ENCODE measurements at regions not wholly inside any gene's neighbourhood (a gene's known extent, or its start where the extent isn't known, plus 50 kb on each side); places are given as distances from the start of the nearest gene placed in this dataset.
"Not testable (repeated sequence)": the region's sequence is repeated elsewhere in the genome, so short reads cannot be mapped to it uniquely, and the experiment has no call there.

- no peak for DNase-seq
Measured at GRCh38 chr18:5015213-5015612, 181.8 kb downstream of the AKAIN1 start.

GRCh38 chr18:5004031-5004820 lies 192.8 kb downstream of the AKAIN1 start:
- DNase-seq: not testable (repeated sequence)

DNA sequence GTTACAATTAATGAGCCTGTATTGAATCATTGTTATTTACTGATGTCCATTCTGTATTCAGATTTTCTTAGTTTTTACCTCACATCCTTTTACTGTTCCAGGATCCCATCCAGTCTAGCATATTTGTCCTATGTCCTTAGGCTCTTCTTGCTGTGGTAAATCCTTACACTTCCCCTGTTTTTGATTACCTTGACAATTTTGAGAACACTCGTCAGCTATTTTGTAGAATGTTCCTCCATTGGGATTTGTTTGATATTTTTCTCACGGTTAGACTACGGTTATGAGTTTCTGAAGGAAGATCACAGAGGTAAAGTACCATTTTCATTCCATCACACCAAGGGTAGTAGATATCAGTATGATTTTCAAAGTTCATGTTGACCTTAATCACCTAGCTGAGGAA lies 202.3 kb downstream of the AKAIN1 start:
- no peak for DNase-seq

DNA sequence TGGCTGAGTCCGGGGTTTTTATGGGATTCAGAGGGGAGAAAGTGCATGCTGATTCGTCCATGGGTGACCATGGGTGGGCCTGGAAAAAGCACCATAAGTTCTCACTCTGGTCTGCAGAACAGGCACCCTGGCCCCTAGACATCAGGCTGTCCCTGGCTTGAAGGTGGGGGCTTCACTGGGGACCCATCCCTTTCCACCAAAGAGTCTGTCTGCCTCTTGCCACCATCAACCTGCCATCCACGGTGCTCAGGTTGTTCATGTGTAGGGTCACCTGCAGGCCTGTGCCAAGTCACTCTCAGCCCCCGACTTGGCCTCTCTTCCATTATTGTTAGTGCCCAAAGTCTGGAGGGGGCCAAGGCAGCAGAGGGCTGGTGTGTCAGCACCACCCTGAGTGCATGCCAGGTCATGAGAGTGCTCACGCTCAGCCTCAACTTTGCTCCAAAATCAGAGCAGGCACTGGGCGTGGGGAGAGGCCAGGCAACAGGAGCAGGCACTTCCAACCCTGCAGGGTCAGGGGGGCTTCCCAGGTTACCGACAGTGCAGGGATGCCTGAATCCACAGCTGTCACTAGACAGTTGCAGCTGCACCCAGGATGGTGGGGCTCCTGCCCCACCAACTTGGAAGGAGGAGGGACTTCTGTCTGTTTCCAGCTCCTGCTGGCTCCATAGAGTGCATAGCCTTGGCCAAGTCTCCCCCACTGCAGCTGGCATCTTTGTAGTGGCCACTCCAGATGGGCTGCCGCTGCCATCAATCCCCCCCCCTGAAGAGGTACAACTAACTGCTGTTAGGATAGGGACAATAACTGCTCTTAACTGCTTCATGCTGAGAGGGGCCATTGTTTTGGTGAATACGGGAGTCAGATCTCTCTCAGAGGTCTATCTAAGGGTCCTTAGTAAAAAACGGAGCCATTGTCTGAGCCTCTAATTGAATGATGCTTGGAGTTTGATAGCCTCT lies 209.3 kb downstream of the AKAIN1 start:
- DNase-seq: no peak

DNA sequence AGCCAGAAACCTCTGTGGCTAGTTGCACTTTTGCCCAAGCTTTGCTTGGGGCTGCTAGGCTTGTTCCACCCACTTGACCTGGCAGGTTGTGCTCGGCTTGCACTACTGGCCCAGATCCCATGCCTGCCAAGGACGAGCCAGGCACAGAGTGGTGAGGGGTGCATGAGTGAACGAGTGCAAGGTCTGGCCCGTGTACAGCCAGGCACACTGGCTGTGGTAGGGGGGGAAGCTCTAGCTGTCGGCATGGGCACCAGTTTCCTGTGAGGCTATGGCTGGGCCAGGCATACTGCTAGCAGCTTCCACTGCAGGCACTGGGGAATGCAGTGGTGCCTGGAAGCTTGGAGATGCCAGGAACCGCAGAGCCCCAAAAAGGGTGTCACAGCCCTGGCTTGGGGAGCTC lies 210.4 kb downstream of the AKAIN1 start:
- DNase-seq: no peak

DNA sequence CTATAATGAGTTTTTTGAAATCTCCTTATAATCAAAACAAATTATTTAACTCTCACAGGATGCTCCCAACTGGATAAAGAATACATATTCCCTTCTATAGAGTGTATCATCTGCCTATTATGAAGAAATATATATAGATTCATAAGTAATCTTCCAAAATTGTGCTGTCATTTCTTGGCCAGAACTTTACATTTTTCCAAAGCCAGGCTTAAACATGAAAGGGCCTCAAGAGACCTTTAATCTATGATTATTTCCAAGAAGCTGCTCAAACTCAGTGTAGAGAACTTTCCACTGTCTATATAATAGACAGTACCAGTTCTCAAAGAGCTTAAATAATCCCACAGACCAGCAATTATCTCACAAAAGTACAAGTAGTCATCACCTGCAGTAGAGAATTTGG lies 211.0 kb downstream of the AKAIN1 start:
- DNase-seq: no peak

DNA sequence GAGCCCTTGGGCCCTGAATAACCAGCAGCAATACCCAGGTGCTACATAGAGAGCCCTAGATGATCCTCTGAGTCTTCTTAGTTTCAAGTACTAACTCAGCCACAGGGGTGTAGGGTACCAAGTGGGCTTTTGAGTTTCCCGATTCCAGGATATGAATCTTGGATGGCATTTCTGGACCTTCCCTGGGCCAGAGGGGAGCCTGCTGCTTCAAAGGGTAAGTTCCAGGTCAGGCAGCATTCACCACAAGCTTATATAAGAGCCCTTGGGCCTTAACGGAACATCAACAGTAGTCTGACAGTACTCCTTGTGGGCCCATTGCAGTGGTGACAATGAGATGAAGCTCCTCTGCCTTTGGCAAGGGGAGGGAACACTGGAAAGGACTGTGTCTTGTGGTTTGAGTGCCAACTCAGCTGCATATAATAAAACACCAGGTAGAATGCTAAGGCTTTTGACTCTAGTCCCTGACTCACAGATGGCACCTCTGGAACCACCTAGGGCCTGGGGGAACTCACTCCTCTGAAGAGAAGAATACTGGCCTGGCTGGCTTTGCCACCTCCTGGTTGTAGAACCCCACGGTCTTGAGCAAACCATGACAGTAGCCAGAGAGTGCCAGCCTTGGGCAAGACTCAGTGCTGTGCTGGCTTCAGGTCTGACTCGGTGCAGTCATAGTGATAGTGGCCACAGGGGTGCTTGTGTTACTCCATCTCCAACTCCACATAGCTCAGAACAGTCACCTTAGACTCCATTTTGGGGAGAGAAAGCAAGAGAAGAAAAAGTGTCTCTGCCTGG lies 235.7 kb downstream of the AKAIN1 start:
- DNase-seq: no peak

GRCh38 chr18:4960578-4960977 lies 236.5 kb downstream of the AKAIN1 start:
- no peak for DNase-seq

GRCh38 chr18:4931209-4931608 lies 265.8 kb downstream of the AKAIN1 start:
- no peak for DNase-seq

DNA sequence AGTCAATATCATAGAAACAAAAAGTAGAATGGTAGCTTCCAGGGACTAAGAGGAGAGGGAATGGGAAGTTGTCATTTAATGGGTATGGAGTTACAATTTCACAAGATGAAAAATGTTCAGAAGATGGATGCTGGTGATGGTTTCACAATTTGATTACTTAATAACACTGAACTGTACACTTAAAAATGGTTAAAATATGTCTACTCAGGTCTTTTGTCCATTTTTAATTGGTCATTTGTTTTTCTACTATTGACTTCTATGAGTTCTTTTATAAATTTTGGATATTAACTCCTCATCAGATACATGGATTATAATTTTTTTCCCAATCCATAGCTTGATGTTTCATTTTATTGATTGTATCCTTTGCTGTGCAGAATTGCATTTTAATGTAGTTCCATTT lies 275.5 kb downstream of the AKAIN1 start:
- DNase-seq: no peak

DNA sequence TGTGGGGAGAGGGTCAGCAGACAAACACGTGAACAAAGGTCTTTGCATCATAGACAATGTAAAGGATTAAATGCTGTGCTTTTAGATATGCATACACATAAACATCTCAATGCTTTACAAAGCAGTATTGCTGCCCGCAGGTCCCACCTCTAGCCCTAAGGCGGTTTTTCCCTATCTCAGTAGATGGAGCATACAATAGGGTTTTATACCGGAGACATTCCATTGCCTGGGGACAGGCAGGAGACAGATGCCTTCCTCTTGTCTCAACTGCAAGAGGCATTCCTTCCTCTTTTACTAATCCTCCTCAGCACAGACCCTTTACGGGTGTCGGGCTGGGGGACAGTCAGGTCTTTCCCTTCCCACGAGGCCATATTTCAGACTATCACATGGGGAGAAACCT lies 279.5 kb downstream of the AKAIN1 start:
- not testable (repeated sequence) for DNase-seq

- no peak for DNase-seq
Measured at GRCh38 chr18:4908328-4908727, 288.7 kb downstream of the AKAIN1 start.

DNA sequence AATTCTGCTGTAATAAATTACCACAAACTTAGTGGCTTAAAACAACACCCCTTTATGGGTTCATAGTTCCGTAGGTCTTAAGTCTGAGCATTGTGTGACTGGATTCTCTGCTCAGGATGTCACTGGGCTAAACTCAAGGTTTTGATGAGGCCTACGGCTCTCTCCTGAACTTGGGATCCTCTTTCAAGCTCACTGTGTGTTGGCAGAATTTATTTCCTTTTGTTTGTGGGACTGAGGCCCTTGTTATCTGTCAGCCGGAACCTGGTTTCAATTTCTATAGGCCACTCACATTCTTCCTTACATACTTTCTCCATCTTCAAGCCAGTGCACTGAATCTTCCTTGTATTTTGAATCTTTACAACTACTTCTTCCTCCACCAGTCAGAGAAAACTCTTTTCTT lies 290.2 kb downstream of the AKAIN1 start:
- DNase-seq: no peak

DNA sequence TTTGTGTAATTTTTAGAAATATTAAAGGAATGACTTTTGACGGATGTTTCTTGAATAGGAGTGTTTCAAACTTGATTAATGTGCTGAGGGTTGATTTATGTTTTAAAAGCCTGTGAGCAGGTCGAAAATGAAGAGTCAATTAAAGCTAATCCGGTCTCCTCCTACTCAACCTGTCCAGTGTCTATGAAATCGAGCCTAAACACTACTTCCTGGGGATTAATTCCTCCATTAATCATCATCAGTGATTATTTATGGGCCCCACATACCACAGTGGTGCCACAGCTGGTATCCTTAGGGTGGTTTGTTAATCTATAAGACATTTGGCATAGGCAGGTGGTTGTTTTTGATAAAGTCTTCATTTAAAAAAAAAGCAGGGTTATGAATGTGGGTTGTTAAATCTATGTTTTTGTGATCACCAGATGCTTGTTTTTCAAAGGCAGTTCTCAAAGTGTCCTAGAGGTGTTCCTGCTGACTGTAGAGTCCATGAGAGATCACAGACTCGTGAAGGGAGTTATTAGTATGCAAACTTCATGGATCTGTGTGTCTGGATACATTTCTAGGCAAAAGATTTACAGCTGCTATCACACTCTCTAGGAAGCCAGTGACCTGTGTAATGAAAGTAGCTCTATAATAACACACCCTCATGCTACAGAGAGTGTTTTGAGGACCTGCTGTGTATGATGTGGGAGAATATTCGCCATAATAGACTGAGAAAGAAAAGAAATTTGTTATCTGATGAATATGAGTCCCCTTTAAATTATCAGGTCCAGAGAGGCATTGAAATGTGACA lies 308.6 kb downstream of the AKAIN1 start:
- DNase-seq: no peak

DNA sequence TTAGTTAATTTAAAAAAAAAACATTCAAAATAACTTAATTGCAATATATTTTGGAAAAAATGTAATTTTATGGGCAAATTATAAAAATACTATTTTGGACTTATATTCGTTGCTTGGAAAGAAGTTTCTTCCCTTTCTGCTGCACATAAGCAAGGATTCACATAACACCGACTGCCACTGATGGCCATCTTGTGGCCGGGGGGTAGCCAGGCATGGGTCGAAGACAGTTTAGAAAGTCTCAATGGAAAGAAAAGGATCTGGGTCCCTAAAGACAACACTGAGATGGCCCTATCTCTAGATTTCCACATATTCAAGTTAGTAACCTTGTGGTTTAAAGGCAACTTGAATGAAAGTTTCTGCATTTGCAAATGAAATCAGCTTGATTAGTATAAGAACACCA lies 318.6 kb downstream of the AKAIN1 start:
- DNase-seq: no peak

DNA sequence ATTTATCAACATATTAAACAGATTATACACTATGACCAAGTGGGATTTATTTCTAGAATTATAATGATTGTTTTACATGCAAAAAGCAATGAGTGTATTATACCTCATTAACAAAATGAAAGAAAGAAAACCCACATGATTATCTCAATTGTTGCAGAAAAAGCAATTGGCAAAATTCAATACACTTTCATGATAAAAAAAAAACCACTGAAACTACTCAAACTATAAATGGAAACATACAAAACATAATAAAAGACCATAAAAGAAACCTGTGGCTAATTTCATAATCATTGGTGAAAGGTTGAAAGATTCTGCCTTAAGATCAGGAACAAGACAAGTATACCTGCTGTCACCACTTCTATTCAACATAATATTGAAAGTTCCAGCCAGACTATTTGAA lies 325.9 kb downstream of the AKAIN1 start:
- no peak for DNase-seq

GRCh38 chr18:4870177-4870773 lies 326.8 kb downstream of the AKAIN1 start:
- DNase-seq: no peak

DNA sequence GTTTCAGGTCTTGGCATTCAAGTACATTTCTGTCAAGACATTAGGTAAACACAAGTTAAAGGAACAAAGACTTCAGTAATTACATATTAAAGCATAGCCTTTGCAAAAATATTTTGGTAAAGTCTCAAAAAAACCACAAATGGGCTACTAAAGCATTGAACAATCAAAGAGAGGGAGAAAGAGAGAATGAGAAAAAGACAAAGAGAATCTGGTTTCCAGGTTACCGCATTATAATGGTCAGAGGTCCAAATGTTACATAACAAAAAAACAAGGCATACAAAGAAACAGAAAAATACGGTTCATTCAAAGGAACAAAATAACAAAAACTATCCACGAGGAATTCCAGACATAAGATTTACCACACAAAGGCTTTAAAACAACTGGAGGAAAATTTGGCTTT lies 327.9 kb downstream of the AKAIN1 start:
- DNase-seq: no peak

DNA sequence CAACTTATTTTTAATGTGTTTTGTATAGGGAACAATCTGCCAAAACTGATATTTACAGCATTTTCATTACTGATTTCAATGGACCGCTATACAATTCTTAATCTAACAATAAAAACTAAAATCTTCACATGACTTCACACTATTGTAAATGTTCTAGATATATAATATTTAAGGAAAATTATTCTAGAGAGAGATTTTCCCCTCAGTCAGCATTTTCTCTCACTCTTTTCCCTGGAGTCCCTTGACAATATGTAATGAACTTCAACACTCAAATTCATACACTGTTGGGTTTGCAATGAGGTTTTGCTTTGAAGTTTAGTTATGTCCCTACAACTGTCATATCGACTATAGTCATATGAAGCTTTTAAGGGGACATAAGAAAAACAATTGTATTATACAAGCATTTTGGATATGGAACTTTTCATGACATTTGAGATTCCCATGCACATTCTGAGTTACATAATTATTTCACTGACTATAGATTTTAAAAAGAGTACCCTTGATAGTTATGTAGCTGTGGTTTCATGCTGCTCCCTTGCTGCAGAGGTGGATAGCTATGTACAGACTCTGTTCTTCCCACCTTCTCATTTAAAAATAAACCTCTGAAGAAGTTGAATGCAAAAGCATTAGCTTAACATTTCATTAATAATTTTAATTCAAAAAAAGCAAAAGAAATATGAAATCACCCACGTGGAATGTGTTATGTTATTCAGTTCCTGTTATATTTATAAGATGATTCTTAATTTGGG lies 338.5 kb downstream of the AKAIN1 start:
- no peak for DNase-seq

- no peak for DNase-seq
Measured at GRCh38 chr18:4854671-4855070, 342.4 kb downstream of the AKAIN1 start.

DNA sequence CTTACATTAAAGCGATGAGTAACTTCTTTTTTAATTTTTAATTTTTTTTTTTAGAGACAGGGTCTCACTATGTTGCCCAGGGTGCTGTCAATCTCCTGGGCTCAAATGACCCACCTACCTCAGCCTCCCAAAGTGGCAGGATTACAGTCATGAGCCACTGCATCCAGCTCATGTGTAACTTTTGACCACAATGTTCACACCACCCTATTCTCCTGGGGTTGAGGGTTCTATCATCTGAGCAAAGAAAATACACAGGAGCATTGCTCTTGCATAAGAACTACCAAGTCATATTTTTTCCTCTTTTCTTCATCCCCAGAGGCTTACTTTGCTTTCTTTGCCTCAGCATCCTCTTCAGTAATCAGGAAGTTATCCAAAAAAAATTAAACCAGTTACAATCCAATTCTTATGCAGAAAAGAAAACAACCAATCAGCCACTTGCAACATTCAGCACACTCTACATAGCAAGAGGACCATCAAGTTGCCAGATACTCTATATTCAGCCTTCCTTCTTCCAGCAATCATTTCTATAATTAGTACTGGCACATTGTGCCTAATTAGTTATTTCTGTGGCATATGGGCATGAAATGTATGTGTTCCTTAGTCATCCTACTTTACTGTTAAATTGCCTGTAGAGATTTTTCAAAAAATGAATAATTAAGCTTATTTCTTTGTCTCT lies 345.6 kb downstream of the AKAIN1 start:
- DNase-seq: no peak
